Thyroid gland (tissue), 4 donors: ENCODE measurements at regions not wholly inside any gene's neighbourhood (a gene's known extent, or its start where the extent isn't known, plus 50 kb on each side); places are given as distances from the start of the nearest gene placed in this dataset.

Experiments used
- DNase-seq, 2 donors: peaks; one replicate each; pipeline ENCODE4 v3.0.0-alpha.2; 2019
- H3K27ac ChIP-seq, 3 donors: fragments of 200-600 bp; sonication (generic); 1 replicate in 2 of 3; 2 replicates in 1 of 3; pipeline ENCODE4 v1.5.1; 2016 to 2019; ENCODE audit warnings: mild to moderate bottlenecking in 1 of 3, moderate library complexity in 1 of 3
- H3K27me3 ChIP-seq: fragments of 200-600 bp; sonication (generic); one replicate; pipeline ENCODE4 v1.5.1; 2019
- H3K36me3 ChIP-seq, 2 donors: fragments of 200-600 bp; sonication (generic); one replicate each; pipeline ENCODE4 v1.5.1; 2016 to 2019
- H3K4me1 ChIP-seq, 2 donors: fragments of 200-600 bp; sonication (generic); one replicate each; pipeline ENCODE4 v1.5.1; 2017 to 2019
- H3K4me3 ChIP-seq, 3 donors: fragments of 200-600 bp; sonication (generic); replicated peaks in 1 of 3; 1 replicate in 2 of 3; 2 replicates in 1 of 3; pipeline ENCODE4 v1.5.1; 2016; ENCODE audit warnings: mild to moderate bottlenecking in 1 of 3
- H3K9me3 ChIP-seq: fragments of 200-600 bp; sonication (generic); one replicate; pipeline ENCODE4 v1.5.1; 2017
- CTCF ChIP-seq, 6 experiments: fragments of 200-600 bp in 3 of 6; fragments of 450-650 bp in 3 of 6; sonication (generic) in 3 of 6; IDR thresholded peaks; one replicate each; pipeline ENCODE4 v1.5.1; 2016 to 2019; ENCODE audit warnings: antibody characterized with exemption in 6 of 6, mild to moderate bottlenecking in 2 of 6, inconsistent platforms in 1 of 6, moderate library complexity in 1 of 6
- POLR2A ChIP-seq, 2 donors: fragments of 450-650 bp; IDR thresholded peaks; one replicate each; pipeline ENCODE4 v1.6.1; 2017; ENCODE audit warnings: antibody characterized with exemption in 2 of 2, mild to moderate bottlenecking in 2 of 2, moderate library complexity in 1 of 2
- WGBS, 2 donors: methylation state at CpG; one replicate each; pipeline ENCODE4 v1.1.5; 2017; 5-methylcytosine and 5-hydroxymethylcytosine counted together
- intact Hi-C: fragments of 100-400 bp; cut with DNase I; formaldehyde crosslinking; loops from one replicate; pipeline ENCODE4 v1.15.1; 2023

- no peak for TF ChIP-seq POLR2A (IDR thresholded peaks at IDR 0.05)
- no peak for TF ChIP-seq CTCF (IDR thresholded peaks at IDR 0.05)
- no peak for DNase-seq
- Histone ChIP-seq H3K4me1 (no peaks in the 10 kb centered on the region), H3K4me3 (no peak overlapping the region), H3K36me3 (no peaks in the 10 kb centered on the region), H3K27me3 (no peaks in the 10 kb centered on the region), H3K9me3 (no peaks in the 10 kb centered on the region), H3K27ac (no peak overlapping the region)
- intact Hi-C loops = no loop called here
- WGBS, 2 donors = 90 to 91% methylated on average over 14 to 16 of the region's 16 CpGs
Observed at GRCh38 chr16:86632206-86632605, 53.9 kb downstream of the FOXL1 start.

- Histone ChIP-seq H3K27ac (no peak overlapping the region), H3K4me3 (no peak overlapping the region), H3K27me3 (no peaks in the 10 kb centered on the region), H3K36me3 (no peaks in the 10 kb centered on the region), H3K9me3 (no peaks in the 10 kb centered on the region), H3K4me1 (no peaks in the 10 kb centered on the region)
- WGBS, 2 donors = 86 to 88% methylated on average over 8 of the region's 8 CpGs
- no peak for DNase-seq
- TF ChIP-seq POLR2A (IDR thresholded peaks at IDR 0.05) = no peak
- no peak for TF ChIP-seq CTCF (IDR thresholded peaks at IDR 0.05)
- intact Hi-C loops = no loop called here
Observed at GRCh38 chr16:86632944-86633343, 54.6 kb downstream of the FOXL1 start.

DNA sequence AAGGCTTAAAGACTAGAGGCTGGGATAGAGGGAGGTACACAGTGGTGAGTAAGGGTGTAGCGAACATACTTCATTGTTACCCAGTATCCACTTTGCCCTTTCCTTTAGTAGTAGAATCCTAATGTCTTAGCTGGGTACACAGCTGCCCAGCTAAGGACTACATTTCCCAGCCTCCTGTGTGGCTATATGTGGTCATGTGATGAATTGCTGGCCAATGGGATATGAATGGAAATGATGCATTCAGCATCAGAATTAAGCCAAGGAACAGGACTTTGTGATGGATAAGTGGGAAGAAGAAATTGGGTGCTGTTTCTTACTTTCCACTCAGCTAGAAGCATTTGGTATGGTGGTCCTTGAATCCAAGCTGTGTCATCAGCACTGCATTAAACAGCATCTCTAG lies 55.9 kb downstream of the FOXL1 start:
- intact Hi-C loops = no loop called here

DNA sequence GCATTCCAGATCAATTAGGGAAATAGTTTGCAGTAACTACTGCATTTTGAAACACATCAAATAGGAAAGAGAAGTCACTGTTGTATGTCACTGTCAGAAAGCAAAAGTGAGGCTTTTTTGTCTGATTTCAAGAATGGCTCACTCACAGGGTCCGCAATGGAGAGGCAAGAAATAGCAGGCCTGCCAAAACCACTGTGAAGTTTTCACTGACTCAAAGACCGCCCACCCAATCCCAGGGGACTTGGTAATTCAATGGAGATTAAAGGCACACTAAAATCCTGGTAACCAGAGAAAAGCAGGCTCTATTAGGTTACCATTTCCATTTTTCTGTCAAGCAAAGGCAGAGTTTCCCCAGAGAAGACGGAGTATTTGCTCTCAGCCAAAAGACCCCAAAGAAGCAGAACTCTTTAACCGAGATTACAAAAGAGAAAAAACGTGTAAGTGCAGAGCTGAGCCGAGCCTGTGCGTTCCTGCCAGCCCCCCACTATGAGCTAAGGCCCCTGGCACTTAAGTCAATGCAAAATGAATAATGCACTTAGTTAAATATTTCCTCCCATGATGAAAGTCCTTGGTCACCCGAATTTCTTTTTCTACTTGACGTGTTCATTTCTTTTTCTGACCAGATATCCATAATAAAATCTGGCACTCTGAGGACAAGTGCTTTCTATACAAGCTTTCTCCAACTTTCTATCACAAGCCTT lies 57.0 kb downstream of the FOXL1 start:
- Histone ChIP-seq H3K36me3 (no peaks in the 10 kb centered on the region), H3K27ac (no peak overlapping the region), H3K27me3 (no peaks in the 10 kb centered on the region), H3K4me1 (no peaks in the 10 kb centered on the region), H3K9me3 (no peaks in the 10 kb centered on the region), H3K4me3 (no peak overlapping the region)
- TF ChIP-seq CTCF (IDR thresholded peaks at IDR 0.05) (no peak), POLR2A (IDR thresholded peaks at IDR 0.05) (no peak)
- DNase-seq = no peak
- WGBS, 2 donors = 75% methylated on average over 9 of the region's 9 CpGs
- intact Hi-C loops = no loop called here

More for the DNA sequence above, 55.9 kb downstream of the FOXL1 start:
- Histone ChIP-seq H3K9me3 (no peaks in the 10 kb centered on the region), H3K4me3 (no peak overlapping the region), H3K36me3 (no peaks in the 10 kb centered on the region), H3K4me1 (no peaks in the 10 kb centered on the region), H3K27me3 (no peaks in the 10 kb centered on the region), H3K27ac (no peak overlapping the region)
- TF ChIP-seq POLR2A (IDR thresholded peaks at IDR 0.05) (no peak), CTCF (IDR thresholded peaks at IDR 0.05) (no peak)
- DNase-seq = no peak
- 86 to 100% methylated on average over 1 of the region's 1 CpG for whole genome bisulfite sequencing, 2 donors

DNA sequence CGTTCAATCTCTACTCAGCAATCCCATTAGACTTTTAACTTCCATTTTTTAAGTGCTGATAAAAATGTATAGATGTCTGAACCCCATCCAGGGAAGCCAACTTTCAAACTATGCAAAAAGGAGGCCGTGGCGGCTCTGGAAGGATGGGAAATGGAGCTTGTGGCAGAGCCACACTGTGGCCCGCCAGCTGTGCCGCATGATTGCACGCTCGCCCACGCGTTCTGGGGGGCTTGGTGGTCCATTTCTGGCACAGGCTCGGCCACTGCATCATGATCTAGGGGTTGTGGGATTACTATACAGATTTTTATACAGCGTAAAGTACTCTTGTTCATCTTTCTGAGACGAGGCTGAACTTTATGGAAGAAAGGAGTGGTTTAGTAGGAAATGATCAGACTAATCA lies 57.6 kb downstream of the FOXL1 start:
- H3K9me3 ChIP-seq = no peaks in the 10 kb centered on the region
- H3K36me3 ChIP-seq = no peaks in the 10 kb centered on the region
- no peak for DNase-seq
- TF ChIP-seq POLR2A (IDR thresholded peaks at IDR 0.05) = no peak
- TF ChIP-seq CTCF (IDR thresholded peaks at IDR 0.05) = no peak
- H3K4me1 ChIP-seq = no peaks in the 10 kb centered on the region
- 75 to 84% methylated on average over 12 of the region's 12 CpGs for WGBS, 2 donors
- no peaks in the 10 kb centered on the region for H3K27me3 ChIP-seq
- H3K27ac ChIP-seq = no peak overlapping the region
- no peak overlapping the region for H3K4me3 ChIP-seq
- intact Hi-C loops = no loop called here
